ENCODE measurements at regions not wholly inside any gene's neighbourhood (a gene's known extent, or its start where the extent isn't known, plus 50 kb on each side); places are given as distances from the start of the nearest gene placed in this dataset.
"Not testable (repeated sequence)": the region's sequence is repeated elsewhere in the genome, so short reads cannot be mapped to it uniquely, and the experiment has no call there.

- H3K4me3 ChIP-seq (ENCODE audit: low read depth, low read length): no peak overlapping the region
- TF ChIP-seq CTCF (IDR thresholded peaks at IDR 0.05; ENCODE audit: borderline replicate concordance, insufficient read depth, low read depth, low read length): no peak
These were observed 213.9 kb upstream of the CCDC196 start for GRCh38 chr14:66272221-66272620.

GRCh38 chr14:66273261-66273832, 212.8 kb upstream of the CCDC196 start:
- no peak overlapping the region for H3K4me3 ChIP-seq (ENCODE audit: low read depth, low read length)
- no peak for TF ChIP-seq CTCF (IDR thresholded peaks at IDR 0.05; ENCODE audit: borderline replicate concordance, insufficient read depth, low read depth, low read length)

GRCh38 chr14:66278418-66278817, 207.8 kb upstream of the CCDC196 start:
- H3K4me3 ChIP-seq (ENCODE audit: low read depth, low read length): not testable (repeated sequence)

GRCh38 chr14:66281036-66281776, 205.0 kb upstream of the CCDC196 start:
- TF ChIP-seq CTCF (IDR thresholded peaks at IDR 0.05; ENCODE audit: borderline replicate concordance, insufficient read depth, low read depth, low read length): no peak
- H3K4me3 ChIP-seq (ENCODE audit: low read depth, low read length): no peak overlapping the region

GRCh38 chr14:66284346-66284745, 201.8 kb upstream of the CCDC196 start:
- no peak for TF ChIP-seq CTCF (IDR thresholded peaks at IDR 0.05; ENCODE audit: borderline replicate concordance, insufficient read depth, low read depth, low read length)
- no peak overlapping the region for H3K4me3 ChIP-seq (ENCODE audit: low read depth, low read length)

- no peak for TF ChIP-seq CTCF (IDR thresholded peaks at IDR 0.05; ENCODE audit: borderline replicate concordance, insufficient read depth, low read depth, low read length)
- no peak overlapping the region for H3K4me3 ChIP-seq (ENCODE audit: low read depth, low read length)
These were observed 197.7 kb upstream of the CCDC196 start for GRCh38 chr14:66288511-66288910.

GRCh38 chr14:66291756-66292155, 194.4 kb upstream of the CCDC196 start:
- H3K4me3 ChIP-seq (ENCODE audit: low read depth, low read length): no peak overlapping the region
- TF ChIP-seq CTCF (IDR thresholded peaks at IDR 0.05; ENCODE audit: borderline replicate concordance, insufficient read depth, low read depth, low read length): no peak

Data from GM12875 (cell line).